Cardiac muscle cell (in vitro differentiated cells and primary cell): ENCODE measurements at regions not wholly inside any gene's neighbourhood (a gene's known extent, or its start where the extent isn't known, plus 50 kb on each side); places are given as distances from the start of the nearest gene placed in this dataset.
A peak's percentile ranks its signal among the peaks of the same experiment; 100 is the strongest.
"Not testable (repeated sequence)": the region's sequence is repeated elsewhere in the genome, so short reads cannot be mapped to it uniquely, and the experiment has no call there.

Experiments
- DNase-seq, 2 donors: peaks; one replicate each; pipeline versions ENCODE4 v3.0.0 to v3.0.0-alpha.2; 2010 to 2017; ENCODE audit warnings: low read depth in 1 of 2, low spot score in 1 of 2
- H3K27ac ChIP-seq: fragments of 200-600 bp; sonication (generic); 2 replicates; pipeline ENCODE4 v1.5.1; 2016
- H3K27me3 ChIP-seq: fragments of 200-600 bp; sonication (generic); 2 replicates; pipeline ENCODE4 v1.6.0; 2016; ENCODE audit warnings: control low read depth
- H3K36me3 ChIP-seq: fragments of 200-600 bp; sonication (generic); 2 replicates; pipeline ENCODE4 v1.5.1; 2016; ENCODE audit warnings: control low read depth
- H3K4me1 ChIP-seq: fragments of 200-600 bp; sonication (generic); 2 replicates; pipeline ENCODE4 v1.8.1; 2017; ENCODE audit warnings: low read depth, mild to moderate bottlenecking, mixed run types
- H3K4me3 ChIP-seq: fragments of 200-600 bp; sonication (generic); 2 replicates; pipeline ENCODE4 v1.5.1; 2016; ENCODE audit warnings: mild to moderate bottlenecking
- H3K9me3 ChIP-seq: fragments of 200-600 bp; sonication (generic); 2 replicates; pipeline ENCODE4 v1.5.1; 2017; ENCODE audit warnings: low read depth, mild to moderate bottlenecking, control low read depth
- CTCF ChIP-seq: IDR thresholded peaks from 2 replicates; pipeline ENCODE4 v1.5.1; 2012; ENCODE audit warnings: low read depth, mild to moderate bottlenecking, low read length

- Histone ChIP-seq H3K4me1 (no peaks in the 10 kb centered on the region), H3K4me3 (no peak overlapping the region), H3K27ac (no peak overlapping the region), H3K36me3 (no peaks in the 10 kb centered on the region), H3K27me3 (no peaks in the 10 kb centered on the region), H3K9me3 (no peaks in the 10 kb centered on the region)
- DNase-seq, result no peak
- no peak for TF ChIP-seq CTCF
Observed at GRCh38 chr6:81366972-81367371, 385.5 kb downstream of the TENT5A start.

GRCh38 chr6:81362246-81362645, 390.2 kb downstream of the TENT5A start:
- H3K9me3 ChIP-seq, result no peaks in the 10 kb centered on the region
- H3K27ac ChIP-seq, result no peak overlapping the region
- H3K27me3 ChIP-seq, result no peaks in the 10 kb centered on the region
- H3K4me1 ChIP-seq, result no peaks in the 10 kb centered on the region
- DNase-seq, result no peak
- H3K4me3 ChIP-seq, result no peak overlapping the region
- H3K36me3 ChIP-seq, result no peaks in the 10 kb centered on the region
- no peak for TF ChIP-seq CTCF

- no peak for TF ChIP-seq CTCF
- no peaks in the 10 kb centered on the region for H3K4me1 ChIP-seq
- no peak overlapping the region for H3K4me3 ChIP-seq
- H3K36me3 ChIP-seq, result no peaks in the 10 kb centered on the region
- H3K27me3 ChIP-seq, result no peaks in the 10 kb centered on the region
- no peak overlapping the region for H3K27ac ChIP-seq
- H3K9me3 ChIP-seq, result no peaks in the 10 kb centered on the region
- DNase-seq, result no peak
Observed at GRCh38 chr6:81353262-81353661, 399.2 kb downstream of the TENT5A start.

- DNase-seq, H3K4me1 ChIP-seq, H3K9me3 ChIP-seq, H3K36me3 ChIP-seq, H3K27ac ChIP-seq, H3K27me3 ChIP-seq, H3K4me3 ChIP-seq: not testable (repeated sequence)
Observed at GRCh38 chr6:81344026-81344425, 408.5 kb downstream of the TENT5A start.

GRCh38 chr6:81340946-81341345, 411.5 kb downstream of the TENT5A start:
- Histone ChIP-seq H3K27me3 (no peaks in the 10 kb centered on the region), H3K36me3 (no peaks in the 10 kb centered on the region), H3K4me3 (no peak overlapping the region), H3K9me3 (no peaks in the 10 kb centered on the region), H3K27ac (no peak overlapping the region), H3K4me1 (no peaks in the 10 kb centered on the region)
- no peak for DNase-seq
- TF ChIP-seq CTCF, result no peak

GRCh38 chr6:81331526-81331925, 421.0 kb downstream of the TENT5A start:
- H3K9me3 ChIP-seq, result no peaks in the 10 kb centered on the region
- no peaks in the 10 kb centered on the region for H3K4me1 ChIP-seq
- no peak overlapping the region for H3K4me3 ChIP-seq
- peak in 1 of 2 donors; percentile 2 for DNase-seq
- TF ChIP-seq CTCF, result no peak
- no peaks in the 10 kb centered on the region for H3K36me3 ChIP-seq
- no peaks in the 10 kb centered on the region for H3K27me3 ChIP-seq
- H3K27ac ChIP-seq, result no peak overlapping the region
